HUDEP-2 (cell line): ENCODE measurements at regions not wholly inside any gene's neighbourhood (a gene's known extent, or its start where the extent isn't known, plus 50 kb on each side); places are given as distances from the start of the nearest gene placed in this dataset.

ENCODE experiments used
- DNase-seq, 76 experiments: peaks; one replicate each; lab custom pipeline; 2025; ENCODE audit not compliant: unreplicated experiment in 76 of 76; lab: John Stamatoyannopoulos, UW

DNA sequence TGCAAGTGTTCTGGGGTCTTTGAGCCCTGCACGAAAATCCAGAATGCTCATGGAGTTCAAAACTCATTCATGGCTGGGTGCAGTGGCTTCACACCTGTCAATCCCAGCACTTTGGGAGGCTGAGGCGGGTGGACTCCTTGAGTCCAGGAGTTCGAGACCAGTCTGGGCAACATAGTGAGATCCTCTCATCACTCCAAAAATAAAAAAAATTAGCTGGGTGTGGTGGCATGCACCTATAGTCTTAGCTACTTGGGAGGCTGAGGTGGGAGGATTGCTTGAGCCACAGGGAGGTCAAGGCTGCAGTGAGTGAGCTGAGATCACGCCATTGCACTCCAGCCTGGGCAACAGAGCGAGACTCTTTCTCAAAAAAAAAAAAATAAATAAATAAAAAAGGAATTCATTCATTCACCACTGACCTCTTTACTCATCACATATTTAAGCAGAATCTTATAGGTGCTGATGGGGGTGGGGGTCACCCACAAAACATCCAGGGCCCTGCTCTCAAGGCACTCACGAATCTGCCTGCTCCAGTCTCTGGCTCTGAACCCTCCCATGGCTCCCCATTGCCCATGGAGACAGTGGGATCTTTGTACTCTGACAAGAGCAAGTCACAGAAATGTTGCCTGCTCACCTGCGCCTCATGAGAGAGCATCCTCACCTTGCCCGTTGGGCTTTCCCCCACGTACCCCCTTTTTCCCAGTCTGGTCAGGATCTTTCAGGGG, 76.7 kb upstream of the IER5L start:
- no peak for DNase-seq

DNA sequence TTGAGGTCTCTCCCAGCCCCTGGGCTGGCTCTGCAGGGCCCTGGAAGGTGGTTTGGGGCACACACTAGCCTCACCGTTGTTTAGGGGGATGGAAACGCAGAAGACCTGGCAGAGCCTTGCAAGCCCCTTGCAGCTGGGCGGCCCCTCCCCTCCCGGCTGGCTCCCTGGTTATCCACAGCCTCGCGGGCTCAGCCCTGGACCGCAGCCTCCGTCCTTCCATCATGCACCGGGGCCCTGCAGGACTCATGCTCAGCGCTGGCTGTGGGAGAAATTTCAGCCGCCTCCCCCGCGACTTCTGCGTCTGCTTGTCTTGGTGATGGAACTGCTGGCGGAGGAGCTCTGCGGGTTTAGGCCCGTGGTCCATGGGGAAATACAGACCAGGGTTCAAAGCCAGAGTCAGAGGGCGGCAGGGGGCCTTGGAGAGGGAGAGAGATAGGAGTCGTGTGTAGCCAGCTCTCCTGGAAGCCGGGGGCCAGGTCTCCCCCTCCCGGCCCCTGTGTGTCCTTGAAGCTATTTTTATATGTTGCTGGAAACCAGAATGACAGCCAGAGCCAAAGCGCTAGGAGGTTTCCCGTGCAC, 75.8 kb upstream of the IER5L start:
- DNase-seq = no peak

DNA sequence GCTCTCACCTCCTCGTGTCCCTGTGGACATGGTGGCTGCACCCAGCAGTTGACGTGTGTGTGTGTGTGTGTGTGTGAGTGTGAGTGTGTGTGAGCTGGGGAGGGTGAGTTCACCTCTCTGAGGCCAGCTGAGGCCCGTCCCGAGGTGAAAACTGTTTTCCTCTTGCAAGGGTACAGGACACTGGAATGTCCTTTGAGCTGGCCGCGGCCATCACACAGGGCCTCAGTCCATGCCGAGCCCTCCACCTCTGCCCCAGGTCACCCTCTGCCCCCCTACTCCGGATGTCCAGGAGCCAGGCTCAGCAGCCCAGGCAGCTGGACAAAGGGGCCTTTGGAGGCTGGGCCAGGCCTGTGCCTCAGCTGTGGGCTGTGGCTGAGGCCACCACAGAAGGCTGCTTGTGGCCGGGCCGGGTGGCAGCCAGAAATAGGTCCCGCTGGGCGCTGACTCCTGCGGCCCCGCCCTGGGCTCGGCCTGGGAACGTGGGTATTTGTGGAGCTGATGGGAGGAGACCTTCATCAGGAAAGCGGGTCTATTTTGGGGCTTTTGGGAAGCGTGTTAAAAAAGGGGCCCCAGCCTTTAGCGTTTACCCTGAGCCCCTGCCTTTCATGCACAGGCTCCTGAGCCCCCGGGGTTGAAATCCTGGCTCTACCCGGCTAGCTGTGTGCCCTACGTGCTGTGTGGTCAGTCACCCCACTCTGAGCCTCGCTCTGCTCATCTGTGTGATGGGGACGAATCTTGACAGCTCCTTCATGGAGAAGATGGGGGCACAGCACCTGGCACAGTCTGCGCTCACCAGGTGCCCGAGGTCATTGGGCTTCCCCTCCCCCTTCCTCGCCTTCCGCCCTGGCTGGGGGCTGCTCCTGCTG, 75.1 kb upstream of the IER5L start:
- DNase-seq = no peak

DNA sequence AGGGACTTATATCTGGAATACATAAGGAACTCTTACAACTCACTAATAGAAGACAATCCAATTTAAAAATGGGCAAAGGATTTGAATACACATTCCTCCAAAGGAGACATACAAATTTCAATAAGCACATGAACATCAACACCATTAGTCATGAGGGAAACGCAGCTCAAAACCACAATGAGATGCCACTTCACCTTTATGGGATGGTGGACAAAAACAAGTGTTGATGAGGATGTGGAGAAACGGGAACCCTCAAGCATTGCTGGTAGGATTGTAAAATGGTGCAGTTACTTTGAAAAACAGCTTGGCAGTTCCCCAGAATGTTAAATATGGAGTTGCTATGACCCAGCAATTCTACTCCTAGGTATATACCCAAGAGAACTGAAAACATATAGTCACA, 72.7 kb upstream of the IER5L start:
- no peak for DNase-seq

DNA sequence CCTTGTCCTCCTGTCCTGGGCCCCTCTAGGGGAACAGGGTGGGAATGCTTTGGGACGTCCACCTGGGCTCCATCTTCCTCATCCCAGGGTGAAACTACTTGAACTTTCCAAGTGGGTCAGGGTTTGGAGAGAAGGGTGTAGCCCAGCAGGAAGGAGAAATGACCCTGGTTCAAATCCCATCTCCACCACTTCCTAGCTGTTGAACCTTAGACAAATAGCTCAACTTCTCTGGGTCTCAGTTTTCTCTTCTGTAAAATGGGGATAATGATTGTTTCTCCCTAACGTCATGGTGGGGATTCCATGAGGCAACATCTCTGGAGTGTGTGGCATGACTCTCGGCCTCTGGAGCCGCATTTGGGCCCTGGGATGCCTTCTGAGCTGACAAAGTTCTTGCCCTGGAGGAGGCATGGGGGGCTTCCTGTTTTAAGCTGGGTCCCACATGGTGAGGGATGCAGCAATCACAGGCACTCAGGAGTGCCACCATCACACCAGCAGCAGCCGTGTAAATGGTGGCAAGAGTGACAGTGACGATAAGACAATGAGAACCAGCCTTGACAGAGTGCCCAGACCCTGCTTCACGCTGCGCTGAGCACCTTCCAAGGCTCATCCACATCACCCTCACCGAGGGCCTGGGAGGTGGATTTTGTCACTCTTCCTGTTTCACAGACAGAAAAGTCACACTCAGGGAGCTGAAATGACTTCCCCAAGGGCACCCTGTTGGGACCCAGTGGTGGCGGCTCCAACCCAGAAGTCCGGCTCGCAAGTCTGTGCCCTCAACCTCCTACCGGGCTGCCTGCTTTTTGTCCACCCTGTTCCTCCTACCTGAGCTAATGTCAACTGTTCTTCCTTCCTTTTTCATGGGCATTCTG, 69.5 kb upstream of the IER5L start:
- no peak for DNase-seq

DNA sequence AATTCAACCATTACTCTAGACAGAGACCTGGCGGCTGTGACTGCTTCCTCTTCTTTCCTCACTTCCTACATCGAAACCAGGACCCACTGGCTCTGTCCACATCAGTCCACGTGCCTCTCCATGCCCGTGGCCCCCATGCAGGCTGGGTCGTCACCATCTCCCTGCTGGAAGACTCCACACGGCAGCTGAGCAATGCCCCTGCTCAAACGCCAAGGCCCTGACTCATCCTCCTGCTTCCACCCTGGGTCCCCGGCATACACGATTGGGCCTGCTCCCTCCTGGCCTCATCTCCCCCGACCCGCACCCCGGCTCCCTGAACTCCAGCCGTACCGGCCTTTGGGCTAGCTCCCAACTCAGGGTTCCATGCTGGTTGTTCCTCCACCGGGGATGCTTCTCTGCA, 67.2 kb upstream of the IER5L start:
- DNase-seq = no peak

DNA sequence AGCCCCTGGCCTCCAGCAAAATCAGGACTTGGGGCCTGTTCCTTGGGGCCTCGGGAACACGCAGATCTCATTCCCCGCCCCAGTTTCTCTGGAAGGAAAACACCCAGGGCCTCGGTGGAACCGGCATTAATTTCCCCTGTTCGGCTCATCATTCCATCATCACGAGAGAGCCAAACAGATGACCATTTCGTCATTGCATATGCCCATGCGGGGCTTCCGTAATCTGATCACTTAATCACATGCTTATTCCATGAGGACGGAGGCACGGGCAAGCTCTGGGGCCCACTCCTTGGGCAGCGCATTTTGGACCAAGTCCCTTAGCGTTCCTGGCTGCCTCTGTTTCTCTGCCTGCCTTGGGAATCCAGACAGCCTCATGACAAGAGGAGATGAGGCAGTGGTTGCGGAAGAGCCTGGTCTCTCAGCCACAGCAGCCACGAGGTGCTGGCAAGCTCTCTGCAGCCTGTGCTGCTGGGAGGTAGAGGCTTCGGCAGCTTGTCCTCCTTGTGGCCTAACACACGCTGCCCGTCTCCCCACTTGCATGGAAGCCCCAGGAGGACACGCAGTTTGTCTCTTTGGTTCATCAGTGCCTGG, 65.0 kb upstream of the IER5L start:
- DNase-seq = no peak

DNA sequence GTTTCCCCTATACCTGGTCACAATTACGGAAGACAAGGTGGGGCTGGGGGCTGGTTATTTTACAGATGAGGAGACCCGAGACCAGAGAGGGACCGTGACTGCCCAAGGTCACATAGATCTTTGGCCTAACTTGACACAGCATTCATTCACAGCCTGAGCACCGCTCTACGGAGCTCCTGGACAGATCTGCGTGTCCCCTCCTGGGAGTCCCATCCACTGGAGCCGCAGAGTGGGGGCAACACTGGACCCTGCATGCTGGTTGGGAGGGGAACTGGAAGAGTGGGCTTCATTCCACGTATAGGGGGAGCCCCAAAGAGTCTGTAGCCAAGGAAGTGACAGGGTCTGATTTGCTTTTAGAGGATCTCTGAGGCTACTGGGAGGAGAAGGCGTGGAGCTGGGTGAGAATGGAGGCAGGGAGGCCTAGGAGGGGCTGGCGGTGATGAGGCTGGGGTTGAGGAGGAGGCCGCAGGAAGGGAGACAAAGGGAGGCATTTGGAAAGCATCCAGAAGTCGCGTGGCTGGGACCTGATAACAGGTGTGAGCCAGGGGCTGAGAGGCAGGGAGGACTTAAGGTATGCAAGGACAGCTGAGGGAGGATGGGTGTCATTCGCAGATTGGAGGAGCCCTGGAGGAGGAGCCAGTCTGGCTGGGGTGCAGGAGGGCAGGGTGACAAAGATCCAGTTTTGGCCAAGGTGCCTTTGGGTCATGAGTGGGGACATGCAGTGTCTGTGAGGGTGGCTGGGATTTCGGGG, 64.3 kb upstream of the IER5L start:
- DNase-seq = no peak

DNA sequence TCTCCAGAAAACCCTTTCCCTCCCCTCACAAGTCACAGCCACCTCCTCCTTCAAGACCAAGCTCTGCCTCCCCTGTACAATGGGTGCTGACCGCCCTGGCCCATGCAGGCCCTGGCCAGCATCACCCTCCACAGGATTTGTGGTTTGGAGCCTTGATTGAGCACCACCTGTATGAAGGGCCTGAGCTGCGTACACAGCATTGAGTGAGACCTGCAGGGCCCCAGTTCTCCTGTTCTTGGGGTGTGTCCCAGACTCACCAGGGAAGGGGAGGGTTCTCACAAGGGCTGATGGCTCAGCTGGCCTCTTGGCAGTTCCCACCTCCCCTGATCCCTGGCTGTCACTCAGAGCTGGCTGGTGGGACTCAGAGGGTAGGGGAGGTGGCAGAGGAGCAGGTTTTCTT, 63.7 kb upstream of the IER5L start:
- DNase-seq = no peak

DNA sequence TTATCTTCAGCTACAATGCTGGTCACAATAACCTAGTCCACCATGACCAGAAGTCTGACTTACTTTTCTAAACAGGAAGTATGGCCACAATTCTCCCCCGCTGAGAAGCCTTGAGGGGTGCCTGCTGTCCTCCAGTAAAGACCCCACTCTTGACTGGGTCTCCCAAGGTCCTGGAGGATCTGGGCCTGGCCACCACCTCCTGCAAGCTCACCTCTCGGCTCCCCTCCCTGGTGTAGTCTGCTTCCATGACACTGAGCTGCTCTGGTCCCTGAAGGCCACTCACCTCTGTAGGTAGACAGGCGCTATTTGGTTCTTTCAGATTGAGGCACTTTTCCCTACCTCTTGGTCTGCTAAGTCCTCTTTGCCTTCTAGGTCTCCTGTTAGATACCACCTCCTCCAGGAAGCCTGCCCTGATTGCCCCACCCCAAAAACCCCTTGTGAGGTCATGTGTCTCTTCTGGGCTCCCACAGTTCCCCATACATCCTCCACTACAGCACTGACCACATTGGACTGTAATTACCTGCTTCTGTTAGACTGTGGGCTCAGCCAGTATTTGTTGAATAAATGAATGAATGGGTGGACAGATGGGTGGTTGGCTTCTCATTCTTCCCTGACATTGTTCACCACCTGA, 62.6 kb upstream of the IER5L start:
- DNase-seq = no peak

DNA sequence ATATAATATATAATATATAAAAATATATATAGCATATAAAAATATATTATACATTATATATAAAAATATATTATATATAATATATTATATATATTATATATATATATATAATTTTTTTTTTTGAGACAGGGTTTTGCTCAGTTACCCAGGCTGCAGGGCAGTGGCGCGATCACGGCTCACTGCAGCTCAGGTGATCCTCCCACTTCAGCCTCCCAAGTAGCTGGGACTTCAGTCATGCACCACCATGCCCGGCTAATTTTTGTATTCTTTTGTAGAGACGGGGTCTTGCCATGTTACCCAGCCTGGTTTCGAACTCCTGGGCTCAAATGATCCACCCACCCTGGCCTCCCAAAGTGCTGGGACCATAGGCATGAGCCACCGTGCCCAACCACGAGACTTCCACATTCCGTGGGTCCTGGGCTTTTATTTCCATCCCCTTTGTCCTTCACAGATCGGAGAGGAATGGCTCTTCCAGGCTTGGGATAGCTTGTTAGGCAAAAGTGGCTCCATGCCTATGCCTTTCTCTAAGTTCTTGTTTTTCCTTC, 62.0 kb upstream of the IER5L start:
- no peak for DNase-seq

DNA sequence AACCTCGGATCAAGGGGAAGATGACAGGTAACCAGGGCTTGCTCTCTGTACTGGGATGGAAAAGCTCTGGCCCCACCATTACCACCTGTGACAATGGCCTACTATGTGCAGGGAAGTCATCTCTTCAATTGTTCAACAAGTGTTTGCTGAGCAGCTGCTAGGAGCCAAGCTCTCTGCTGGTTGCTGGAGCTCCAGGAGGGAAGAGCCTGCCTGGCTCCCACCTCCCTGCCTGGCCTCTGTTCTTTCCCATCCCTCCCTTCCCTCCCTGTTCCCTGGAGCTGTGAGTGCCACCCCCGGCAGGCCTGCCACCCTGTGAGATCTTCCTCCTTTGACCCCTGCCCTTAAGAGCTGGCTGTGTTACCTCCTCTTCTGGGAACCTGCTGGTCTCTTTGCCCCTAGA, 59.7 kb upstream of the IER5L start:
- DNase-seq = no peak

DNA sequence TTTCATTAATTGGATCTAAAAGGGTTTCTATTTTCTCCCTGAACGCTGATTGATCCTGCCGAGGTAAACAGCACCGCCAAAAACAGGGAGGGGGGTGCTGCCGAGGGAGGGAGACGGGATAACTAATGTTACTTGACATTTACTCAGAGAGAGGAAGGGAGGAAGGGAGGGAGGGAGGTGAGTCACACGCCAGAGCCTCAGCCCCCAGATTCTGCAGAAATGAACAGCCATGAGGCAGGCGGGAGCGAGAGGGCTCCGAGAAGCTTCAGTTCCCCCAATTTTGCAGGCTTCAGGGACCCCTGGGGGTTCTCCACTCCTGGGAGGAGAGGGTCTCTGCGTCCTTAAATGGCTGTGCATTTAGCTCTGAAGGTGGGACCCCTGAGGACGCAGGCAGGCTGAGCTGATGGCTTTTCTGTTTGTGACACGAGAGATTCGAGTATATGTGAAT, 59.1 kb upstream of the IER5L start:
- DNase-seq = no peak

DNA sequence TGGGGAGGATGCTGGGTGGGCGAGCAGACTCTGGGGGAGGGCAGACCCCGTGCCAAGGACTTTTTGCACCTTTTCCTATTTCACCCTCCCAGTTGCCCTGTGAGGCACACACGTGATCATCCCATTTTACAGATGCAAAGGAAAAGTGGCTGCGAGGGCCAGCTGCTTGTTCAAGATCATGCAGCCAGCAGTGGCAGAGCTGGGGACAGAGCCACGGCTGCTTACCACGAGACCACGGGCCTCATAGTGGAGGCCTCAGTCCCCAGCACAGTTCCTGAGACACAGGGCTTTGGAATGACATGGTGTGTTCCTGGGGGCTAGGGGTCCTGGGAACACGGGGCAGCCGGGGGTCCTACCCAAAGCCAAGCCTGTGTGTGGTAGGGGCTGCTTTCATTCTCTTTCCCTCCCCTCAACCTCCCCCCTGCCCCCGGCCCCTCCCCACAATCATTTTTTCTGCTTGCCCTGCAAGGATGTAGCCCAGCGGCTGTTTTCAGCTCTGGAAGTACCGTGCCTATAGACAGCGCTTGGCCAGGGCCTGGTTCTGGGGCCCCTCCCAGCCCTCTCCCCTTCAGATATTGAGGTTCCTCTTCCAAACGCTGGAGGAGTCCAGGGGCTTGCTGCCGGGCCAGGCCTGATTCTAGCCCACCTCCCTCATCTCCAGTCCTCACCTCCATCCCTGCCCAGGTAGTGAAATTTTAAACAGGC, 58.5 kb upstream of the IER5L start:
- DNase-seq = no peak

DNA sequence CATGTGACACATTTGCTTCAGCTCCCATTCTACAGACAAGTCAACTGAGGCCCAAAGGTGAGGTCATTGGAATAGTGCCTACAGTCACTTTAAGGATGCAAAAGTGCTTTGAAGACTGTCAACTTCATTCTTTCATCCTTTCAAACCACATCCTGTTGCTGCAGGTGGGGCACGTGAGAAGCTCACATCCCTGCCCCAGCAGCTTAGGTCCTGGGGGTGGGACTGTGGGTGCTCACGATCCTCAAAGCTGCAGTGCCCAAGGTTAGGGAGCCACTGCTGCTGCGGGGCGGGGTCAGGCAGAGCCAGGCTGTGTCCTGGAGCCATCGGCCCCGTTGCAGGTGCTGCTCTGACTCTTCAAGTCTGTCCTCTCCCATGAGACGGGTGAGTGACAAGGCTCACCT, 57.9 kb upstream of the IER5L start:
- no peak for DNase-seq

DNA sequence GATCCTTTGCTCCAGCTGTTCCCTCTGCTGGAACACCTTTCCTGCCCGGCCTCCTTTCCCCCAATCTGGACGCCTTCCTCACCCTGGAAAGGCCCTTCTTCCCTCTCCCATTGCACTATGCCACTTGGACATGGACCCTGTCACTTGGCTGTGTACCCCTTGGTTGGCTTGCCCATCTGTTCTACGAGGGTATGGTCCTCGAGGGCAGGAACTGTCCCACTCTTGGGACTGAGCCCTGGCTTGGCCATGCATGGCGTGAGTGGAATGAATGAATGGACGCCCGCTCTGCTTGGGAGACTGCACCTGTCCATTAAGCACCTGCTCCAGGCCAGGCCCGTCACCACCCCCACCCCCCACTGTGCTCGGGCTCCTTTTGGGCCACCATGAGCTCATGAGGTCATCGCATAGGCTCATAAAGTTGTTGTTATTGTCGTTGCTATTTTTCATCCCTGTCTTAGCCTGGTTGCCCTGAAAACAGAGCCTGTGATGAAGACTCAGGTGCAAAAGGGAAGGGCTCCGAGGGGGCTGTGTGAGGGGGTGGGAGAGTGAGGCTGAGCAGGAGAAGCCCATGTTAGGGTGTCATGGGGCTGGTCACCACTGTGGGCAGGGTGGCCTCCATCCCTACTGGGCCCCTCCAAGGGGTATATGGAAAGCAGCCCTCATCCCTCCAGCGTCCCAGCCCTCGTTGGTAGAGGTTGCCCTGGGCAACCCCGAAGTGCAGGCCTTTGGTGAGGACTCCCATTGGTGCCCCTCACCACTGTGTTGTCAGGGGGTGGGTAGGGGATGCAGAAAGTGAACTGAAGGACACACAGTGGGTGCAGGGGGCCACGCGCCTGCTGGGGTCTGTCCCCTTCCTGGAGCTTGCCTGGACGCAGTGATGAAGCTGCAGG, 57.2 kb upstream of the IER5L start:
- DNase-seq = no peak

DNA sequence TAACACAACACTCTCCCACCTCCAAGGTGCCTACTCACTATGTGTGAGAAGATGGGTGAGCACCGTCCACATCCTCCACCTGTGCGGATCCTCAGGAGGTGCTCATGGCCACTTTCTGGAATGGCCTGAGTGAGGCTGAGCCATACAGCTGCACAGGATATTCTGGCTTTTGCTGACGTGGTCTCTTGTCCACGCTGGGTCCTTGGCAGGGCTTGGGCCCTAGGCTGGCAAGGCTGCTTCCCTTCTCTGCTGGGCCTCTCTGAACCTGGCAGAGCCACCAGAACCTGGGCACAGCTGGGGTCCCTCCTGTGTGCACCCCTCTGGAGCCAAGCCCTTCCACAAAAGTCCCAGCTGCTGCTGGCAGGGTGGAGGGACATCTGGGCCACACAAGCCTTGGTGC, 56.4 kb upstream of the IER5L start:
- no peak for DNase-seq
